Lower lobe of right lung (tissue), 2 donors: ENCODE measurements at regions not wholly inside any gene's neighbourhood (a gene's known extent, or its start where the extent isn't known, plus 50 kb on each side); places are given as distances from the start of the nearest gene placed in this dataset.

Experiments
- ATAC-seq, 2 donors: fragments of 200-7000 bp; cut with Tn5 transposase; one replicate each; pipeline ENCODE4 v1.9.1; 2020 to 2022; ENCODE audit warnings: mild to moderate bottlenecking in 2 of 2, moderate library complexity in 2 of 2
- DNase-seq: peaks from one replicate; pipeline ENCODE4 v3.0.0-alpha.2; 2020
- H3K27ac ChIP-seq: fragments of 200-600 bp; one replicate; pipeline ENCODE4 v1.8.0; 2022
- H3K27me3 ChIP-seq: fragments of 200-600 bp; one replicate; pipeline ENCODE4 v1.8.0; 2022; ENCODE audit warnings: low read depth
- H3K36me3 ChIP-seq: fragments of 200-600 bp; one replicate; pipeline ENCODE4 v1.8.0; 2022; ENCODE audit warnings: mild to moderate bottlenecking
- H3K4me1 ChIP-seq: fragments of 200-600 bp; one replicate; pipeline ENCODE4 v1.8.0; 2022
- H3K4me3 ChIP-seq: fragments of 200-600 bp; one replicate; pipeline ENCODE4 v1.8.0; 2022; ENCODE audit warnings: mild to moderate bottlenecking
- H3K9me3 ChIP-seq: fragments of 200-600 bp; one replicate; pipeline ENCODE4 v1.8.0; 2022
- CTCF ChIP-seq: fragments of 200-600 bp; IDR thresholded peaks from one replicate; pipeline ENCODE4 v1.8.0; 2022; ENCODE audit warnings: antibody characterized with exemption, mild to moderate bottlenecking
- intact Hi-C: fragments of 100-400 bp; cut with DNase I; formaldehyde crosslinking; loops from one replicate; pipeline ENCODE4 v1.11.0; 2022
- donor health status: DM: no; HTN: yes; CAD: no; lungs with severe emphysema.

- no peak for TF ChIP-seq CTCF
- ATAC-seq (no peak), DNase-seq (no peak)
- no peaks in the 10 kb centered on the region for H3K36me3 ChIP-seq
- H3K27ac ChIP-seq: no peak overlapping the region
- intact Hi-C loops: no loop called here
- no peaks in the 10 kb centered on the region for H3K9me3 ChIP-seq
- no peaks in the 10 kb centered on the region for H3K4me1 ChIP-seq
- no peak overlapping the region for H3K4me3 ChIP-seq
- H3K27me3 ChIP-seq: peaks cover 7% of the 10 kb centered on the region
Measured at GRCh38 chr2:89845532-89845931, 1154.1 kb downstream of the RPIA start.

DNA sequence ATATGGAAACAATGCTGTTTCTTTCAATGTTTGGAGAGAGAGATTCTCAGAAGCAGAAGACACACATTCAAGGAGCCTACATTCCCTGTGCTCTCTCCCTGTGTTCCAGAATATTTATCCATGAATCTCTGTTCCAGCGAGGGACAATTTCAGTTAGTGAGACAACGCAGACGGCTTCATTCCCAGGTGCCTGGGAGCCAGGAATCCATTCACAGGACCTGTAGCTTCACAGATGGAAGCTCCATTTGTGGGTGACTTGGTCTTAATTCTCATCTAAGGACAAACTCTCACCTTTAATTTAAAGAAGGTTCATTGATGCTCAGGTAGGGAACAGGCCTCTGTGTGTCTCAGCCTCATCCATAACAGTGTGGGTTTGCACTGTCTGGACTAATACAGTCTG, 1156.6 kb downstream of the RPIA start:
- ATAC-seq (peak in 1 of 2 donors; percentile 23), DNase-seq (no peak)
- Histone ChIP-seq H3K27ac (no peak overlapping the region), H3K4me3 (no peak overlapping the region), H3K36me3 (no peaks in the 10 kb centered on the region), H3K27me3 (peaks cover 8% of the 10 kb centered on the region), H3K4me1 (no peaks in the 10 kb centered on the region), H3K9me3 (no peaks in the 10 kb centered on the region)
- TF ChIP-seq CTCF: no peak
- intact Hi-C loops: no loop called here

GRCh38 chr2:89848763-89849368, 1157.4 kb downstream of the RPIA start:
- Histone ChIP-seq H3K27ac (no peak overlapping the region), H3K27me3 (peaks cover 8% of the 10 kb centered on the region), H3K4me1 (no peaks in the 10 kb centered on the region), H3K9me3 (no peaks in the 10 kb centered on the region), H3K36me3 (no peaks in the 10 kb centered on the region), H3K4me3 (no peak overlapping the region)
- TF ChIP-seq CTCF: no peak
- DNase-seq (no peak), ATAC-seq (no peak)
- intact Hi-C loops: no loop called here

DNA sequence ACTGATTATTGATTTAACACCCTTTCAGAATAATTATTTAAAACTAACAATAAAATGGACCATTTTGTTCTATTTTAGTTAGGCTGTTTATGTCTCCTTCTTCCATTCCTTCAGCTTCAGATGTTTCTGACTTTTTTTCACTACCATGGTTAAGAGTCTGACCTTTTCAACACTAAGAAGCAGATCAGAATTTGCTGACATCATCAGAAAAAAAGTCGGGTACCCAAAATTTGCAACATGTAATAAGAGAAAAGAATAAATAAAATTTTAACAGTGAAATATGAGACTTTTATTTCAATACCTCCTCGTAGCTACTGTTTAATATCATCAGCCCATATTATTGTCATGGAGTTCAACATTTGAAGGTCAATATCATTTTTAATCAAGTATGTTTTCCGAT, 1158.3 kb downstream of the RPIA start:
- no peak overlapping the region for H3K27ac ChIP-seq
- no peaks in the 10 kb centered on the region for H3K4me1 ChIP-seq
- no peak for TF ChIP-seq CTCF
- H3K4me3 ChIP-seq: no peak overlapping the region
- ATAC-seq (no peak), DNase-seq (no peak)
- H3K36me3 ChIP-seq: no peaks in the 10 kb centered on the region
- intact Hi-C loops: no loop called here
- no peaks in the 10 kb centered on the region for H3K9me3 ChIP-seq
- H3K27me3 ChIP-seq: peaks cover 8% of the 10 kb centered on the region

GRCh38 chr2:89850481-89850880, 1159.0 kb downstream of the RPIA start:
- ATAC-seq (peak in 1 of 2 donors; percentile 10), DNase-seq (no peak)
- H3K9me3 ChIP-seq: no peaks in the 10 kb centered on the region
- no peaks in the 10 kb centered on the region for H3K4me1 ChIP-seq
- H3K4me3 ChIP-seq: no peak overlapping the region
- intact Hi-C loops: no loop called here
- no peaks in the 10 kb centered on the region for H3K36me3 ChIP-seq
- H3K27me3 ChIP-seq: peaks cover 8% of the 10 kb centered on the region
- no peak for TF ChIP-seq CTCF
- H3K27ac ChIP-seq: no peak overlapping the region
